ENCODE measurements at regions not wholly inside any gene's neighbourhood (a gene's known extent, or its start where the extent isn't known, plus 50 kb on each side); places are given as distances from the start of the nearest gene placed in this dataset.

- H4K20me1 ChIP-seq (replicated peaks; ENCODE audit: control insufficient read depth, extremely low read depth, insufficient read depth, low read length), result no peaks in the 10 kb centered on the region
- H3K79me2 ChIP-seq (ENCODE audit: control insufficient read depth, insufficient read depth, low read length), result no peaks in the 10 kb centered on the region
- ChIA-PET POLR2A (no interaction called here), CTCF (interaction anchor here (2.3 kb wide), 1 partner anchor 272 kb away, joined by 14 read pairs; no protein-coding TSS in a partner anchor)
- no peak overlapping the region for H3K9ac ChIP-seq (replicated peaks; ENCODE audit: extremely low read depth, insufficient read depth, low read length)
- H3K36me3 ChIP-seq (ENCODE audit: control insufficient read depth in 2 of 2, extremely low read depth in 1 of 2, insufficient read depth in 2 of 2, low read length in 2 of 2), result no peaks in the 10 kb centered on the region
- H2AFZ ChIP-seq (ENCODE audit: low read depth, low read length), result no peak overlapping the region
- peaks cover 8 to 14% of the 10 kb centered on the region in 2 experiments for H3K27me3 ChIP-seq (ENCODE audit: control insufficient read depth in 2 of 2, insufficient read depth in 2 of 2, low read length in 2 of 2)
- H3K4me1 ChIP-seq (ENCODE audit: control insufficient read depth, extremely low read depth, insufficient read depth, low read length), result no peaks in the 10 kb centered on the region
- dilution Hi-C loops (cut with MboI; ENCODE audit: extremely low pct_ligation_motif_present, low sequenced_read_pairs), result no loop called here
- H3K4me3 ChIP-seq (replicated peaks in 1 of 3; ENCODE audit: insufficient read depth in 1 of 3, low read depth in 1 of 3, low read length in 3 of 3), result no peak overlapping the region
- H3K9me3 ChIP-seq (replicated peaks; ENCODE audit: control insufficient read depth, insufficient read depth, low read length), result no peaks in the 10 kb centered on the region
- BruUV-seq (replicated peaks), result no TSS peak
- FAIRE-seq (no peak), DNase-seq (ENCODE audit: low read depth, low spot score) (no peak)
- H3K9me1 ChIP-seq (replicated peaks; ENCODE audit: control insufficient read depth, extremely low read depth, insufficient read depth, low read length), result no peaks in the 10 kb centered on the region
- H3K27ac ChIP-seq (ENCODE audit: insufficient read depth, low read depth, low read length), result no peak overlapping the region
- intact Hi-C loops (cut with micrococcal nuclease), result no loop called here
- no peak overlapping the region for H3K4me2 ChIP-seq (ENCODE audit: insufficient read depth, low read length)
- TF ChIP-seq MYC (IDR thresholded peaks at IDR 0.05; ENCODE audit: low read depth, low read length), result no peak
- TF ChIP-seq POLR2A (IDR thresholded peaks at IDR 0.05; ENCODE audit: low read depth, low read length), result no peak
- TF ChIP-seq EZH2 (IDR thresholded peaks at IDR 0.05; ENCODE audit: borderline replicate concordance, low read depth, low read length, severe bottlenecking), result no peak
- TF ChIP-seq POLR2AphosphoS5 (IDR thresholded peaks at IDR 0.05; ENCODE audit: insufficient read depth, low read depth, low read length), result no peak
- TF ChIP-seq MAX (IDR thresholded peaks at IDR 0.05; ENCODE audit: insufficient read depth, insufficient read length), result no peak
- TF ChIP-seq GATA2 (IDR thresholded peaks at IDR 0.05; ENCODE audit: insufficient read depth, insufficient read length, low read depth, low read length), result no peak
- TF ChIP-seq CTCF (IDR thresholded peaks at IDR 0.05; ENCODE audit: extremely low read depth in 1 of 2, insufficient read depth in 1 of 2, low read depth in 1 of 2, low read length in 2 of 2), result no peak
- no peak for TF ChIP-seq JUN (IDR thresholded peaks at IDR 0.05; ENCODE audit: borderline replicate concordance, insufficient read depth, insufficient read length, low read depth)
- TF ChIP-seq FOS (IDR thresholded peaks at IDR 0.05; ENCODE audit: borderline replicate concordance, insufficient read depth, low read length), result no peak
Observed at GRCh38 chr16:86245895-86246294, 264.4 kb upstream of the FOXF1 start.

Data from endothelial cell of umbilical vein (primary cell).